ENCODE measurements at regions not wholly inside any gene's neighbourhood (a gene's known extent, or its start where the extent isn't known, plus 50 kb on each side); places are given as distances from the start of the nearest gene placed in this dataset.

DNA sequence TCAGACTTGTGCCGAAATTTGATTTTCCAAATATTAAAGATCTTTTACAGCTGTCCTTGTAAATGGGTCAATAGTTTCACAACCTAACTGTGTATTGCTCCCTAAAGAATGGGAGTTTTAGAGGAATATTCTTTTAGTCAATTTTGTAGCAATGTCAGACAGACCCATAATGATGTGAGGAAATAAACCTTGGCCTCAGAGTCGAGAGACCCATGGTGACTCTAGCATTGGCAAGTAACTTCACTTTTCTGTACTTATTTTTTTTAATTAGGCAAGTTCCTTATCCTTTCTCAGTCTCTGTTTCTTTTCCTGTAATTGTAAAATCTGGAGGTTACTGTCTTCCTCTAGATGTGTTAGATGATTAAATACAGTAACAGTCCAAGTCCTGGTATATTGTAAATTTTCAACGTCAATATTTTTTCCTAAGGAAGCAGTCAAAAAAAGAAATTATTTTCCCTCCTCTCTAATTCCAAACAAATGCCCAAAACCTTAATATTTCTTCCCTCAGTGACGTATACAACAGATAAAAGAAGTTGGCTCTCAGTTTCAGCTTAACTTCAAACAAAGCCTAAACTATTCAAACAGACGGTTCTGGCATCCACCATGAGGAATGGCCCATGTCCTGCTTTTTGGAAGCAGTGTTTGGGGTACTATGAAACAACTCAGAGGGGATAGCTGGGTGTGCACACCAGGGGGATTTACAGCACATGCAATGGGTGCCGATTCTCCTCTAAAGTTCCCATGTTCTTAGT, 466.7 kb downstream of the TNS1 start:
- Mint-ChIP-seq H3K4me3 (no peak overlapping the region), H3K36me3 (ENCODE audit: insufficient read depth) (no peaks in the 10 kb centered on the region), H3K27ac (ENCODE audit: low read depth) (no peak overlapping the region), H3K27me3 (peaks cover 21% of the 10 kb centered on the region), H3K9me3 (peaks cover 8% of the 10 kb centered on the region), H3K4me1 (no peaks in the 10 kb centered on the region)
- DNase-seq (ENCODE audit: low spot score in 2 of 2) (no peak), ATAC-seq (replicated peaks; ENCODE audit: extremely low read depth, poor library complexity, severe bottlenecking) (no peak)

DNA sequence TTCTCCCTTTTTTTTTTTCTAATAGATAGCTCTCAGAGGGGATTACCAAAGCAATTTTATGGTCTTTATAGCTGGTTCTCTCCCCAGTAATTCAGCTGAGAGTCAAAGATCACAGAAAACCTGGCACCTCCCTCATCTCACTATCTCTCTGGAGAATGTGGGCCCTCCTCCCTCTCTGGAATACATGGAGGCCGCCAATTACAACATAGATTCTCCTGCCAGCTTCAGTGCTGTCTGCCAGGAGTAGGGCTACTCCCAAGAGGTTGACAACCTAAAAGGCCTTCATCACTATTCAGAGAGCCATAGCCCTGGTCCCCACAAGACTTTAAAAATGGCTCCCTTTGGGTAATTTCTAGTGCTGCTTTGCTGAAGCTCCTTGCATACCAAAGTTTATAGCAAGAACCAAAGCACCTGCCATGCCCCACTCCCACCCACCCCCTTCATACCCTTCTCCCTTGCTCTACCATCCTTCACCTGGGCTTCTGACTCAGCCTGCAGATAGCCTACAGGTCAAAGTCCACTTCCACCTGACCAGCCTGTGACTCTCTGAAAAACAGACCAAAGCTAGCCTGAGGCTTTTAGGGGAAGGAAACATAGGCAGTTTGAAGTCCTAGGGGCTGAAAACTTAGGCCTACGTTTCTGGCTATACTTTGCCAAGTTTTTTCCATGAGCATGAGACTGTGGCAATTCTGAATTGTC, 472.3 kb downstream of the TNS1 start:
- DNase-seq (ENCODE audit: low spot score in 2 of 2) (no peak), ATAC-seq (replicated peaks; ENCODE audit: extremely low read depth, poor library complexity, severe bottlenecking) (no peak)
- Mint-ChIP-seq H3K4me1 (no peaks in the 10 kb centered on the region), H3K4me3 (no peak overlapping the region), H3K27me3 (peaks cover 12% of the 10 kb centered on the region), H3K9me3 (peaks cover 8% of the 10 kb centered on the region), H3K27ac (ENCODE audit: low read depth) (no peak overlapping the region), H3K36me3 (ENCODE audit: insufficient read depth) (no peaks in the 10 kb centered on the region)

DNA sequence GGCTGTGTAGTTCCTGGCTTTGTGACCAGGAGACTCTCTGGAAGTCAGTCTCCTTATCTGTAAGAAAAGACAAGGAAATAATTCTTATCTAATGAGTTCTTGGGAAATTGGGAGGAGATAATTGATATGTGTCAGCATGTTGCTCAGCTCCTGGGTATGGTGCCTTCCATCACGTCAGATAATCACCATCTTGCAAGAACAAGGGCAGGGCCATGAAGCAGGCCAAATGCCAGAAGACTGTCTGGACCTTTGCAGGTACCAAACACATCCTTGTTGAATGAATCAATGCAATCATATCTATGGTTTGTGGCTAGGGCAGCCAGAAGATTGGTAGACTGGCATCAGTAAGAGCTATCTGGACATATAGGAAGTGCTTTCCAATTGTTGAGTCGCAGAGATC, 473.5 kb downstream of the TNS1 start:
- Mint-ChIP-seq H3K4me3 (no peak overlapping the region), H3K27ac (ENCODE audit: low read depth) (no peak overlapping the region), H3K9me3 (peaks cover 8% of the 10 kb centered on the region), H3K27me3 (peaks cover 12% of the 10 kb centered on the region), H3K4me1 (no peaks in the 10 kb centered on the region), H3K36me3 (ENCODE audit: insufficient read depth) (no peaks in the 10 kb centered on the region)
- ATAC-seq (replicated peaks; ENCODE audit: extremely low read depth, poor library complexity, severe bottlenecking) = no peak
- no peak for DNase-seq (ENCODE audit: low spot score in 2 of 2)

DNA sequence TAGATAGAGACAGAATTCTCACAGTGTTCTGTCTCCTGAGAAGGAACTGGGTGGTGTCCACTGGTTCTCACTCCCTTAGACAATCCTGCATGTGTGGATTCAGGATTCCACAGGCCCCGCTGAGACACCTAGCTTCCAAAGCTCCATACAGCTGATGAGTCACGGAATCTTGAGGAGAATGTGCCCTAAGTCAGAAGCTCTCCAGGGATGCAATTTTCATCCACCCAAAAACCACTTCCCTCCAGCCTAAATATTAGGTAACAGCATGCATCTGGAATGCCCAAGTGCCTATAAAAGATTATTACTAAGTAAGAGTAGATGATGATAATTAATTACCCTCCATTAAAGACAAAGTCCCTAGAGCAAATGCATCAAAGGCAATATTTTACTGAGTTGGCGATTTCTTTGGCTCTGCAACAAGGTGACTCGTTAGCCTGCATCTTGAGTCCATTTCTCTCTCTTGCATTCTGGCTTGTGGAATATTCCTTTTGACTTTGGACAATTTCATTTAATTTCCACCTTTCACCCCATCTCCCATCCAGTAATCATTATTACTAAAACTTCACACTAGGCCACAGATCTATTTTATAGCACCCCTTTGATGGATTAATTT, 475.1 kb downstream of the TNS1 start:
- Mint-ChIP-seq H3K27ac (ENCODE audit: low read depth) (no peak overlapping the region), H3K27me3 (peaks cover 3% of the 10 kb centered on the region), H3K4me3 (no peak overlapping the region), H3K9me3 (peaks cover 2% of the 10 kb centered on the region), H3K36me3 (ENCODE audit: insufficient read depth) (no peaks in the 10 kb centered on the region), H3K4me1 (no peaks in the 10 kb centered on the region)
- DNase-seq (ENCODE audit: low spot score in 2 of 2) = no peak
- no peak for ATAC-seq (replicated peaks; ENCODE audit: extremely low read depth, poor library complexity, severe bottlenecking)

DNA sequence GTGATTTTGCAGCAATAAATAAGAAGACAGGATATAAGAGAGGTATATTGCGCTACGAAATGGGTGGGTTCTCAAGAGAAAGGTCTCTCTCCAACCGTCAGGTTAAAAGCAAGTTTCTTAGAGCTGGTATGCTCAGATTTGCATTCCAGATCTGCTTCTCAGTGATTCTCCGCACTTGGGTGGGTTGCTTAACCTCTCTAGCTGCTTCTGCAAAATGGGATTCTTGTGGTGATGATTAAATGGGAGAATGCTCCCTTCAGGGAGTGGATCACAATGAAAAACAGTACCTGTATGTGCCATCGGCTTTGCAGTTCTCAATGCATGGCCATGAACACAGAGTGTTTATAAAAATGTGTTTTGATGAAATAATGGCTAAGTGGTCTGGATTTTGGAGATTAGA, 477.7 kb downstream of the TNS1 start:
- H3K27ac Mint-ChIP-seq (ENCODE audit: low read depth) = no peak overlapping the region
- no peak overlapping the region for H3K4me3 Mint-ChIP-seq
- no peaks in the 10 kb centered on the region for H3K27me3 Mint-ChIP-seq
- DNase-seq (ENCODE audit: low spot score in 2 of 2) = no peak
- no peaks in the 10 kb centered on the region for H3K36me3 Mint-ChIP-seq (ENCODE audit: insufficient read depth)
- no peaks in the 10 kb centered on the region for H3K4me1 Mint-ChIP-seq
- no peaks in the 10 kb centered on the region for H3K9me3 Mint-ChIP-seq
- no peak for ATAC-seq (replicated peaks; ENCODE audit: extremely low read depth, poor library complexity, severe bottlenecking)

DNA sequence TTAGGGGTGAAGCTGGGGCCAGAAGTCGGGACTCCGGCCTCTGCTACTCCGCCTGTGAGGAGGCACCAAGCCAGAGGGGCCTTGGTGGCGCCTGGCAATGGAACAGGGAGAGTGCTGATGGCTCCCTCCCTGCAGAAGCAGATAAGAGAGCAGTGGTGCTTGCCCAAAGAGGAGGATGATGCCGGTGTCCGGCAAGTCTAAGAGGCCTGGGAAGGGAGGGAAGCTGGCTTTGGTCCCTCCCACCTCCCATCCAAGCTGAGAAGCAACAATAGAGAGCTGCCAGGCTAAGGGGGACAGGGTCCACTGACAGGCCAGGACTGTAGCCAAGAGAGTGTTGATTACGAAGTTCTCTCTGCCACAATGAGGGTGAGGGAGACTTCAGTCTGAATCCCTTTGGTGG, 479.5 kb downstream of the TNS1 start:
- no peaks in the 10 kb centered on the region for H3K36me3 Mint-ChIP-seq (ENCODE audit: insufficient read depth)
- H3K9me3 Mint-ChIP-seq = no peaks in the 10 kb centered on the region
- no peak for DNase-seq (ENCODE audit: low spot score in 2 of 2)
- no peak overlapping the region for H3K4me3 Mint-ChIP-seq
- no peak overlapping the region for H3K27ac Mint-ChIP-seq (ENCODE audit: low read depth)
- H3K4me1 Mint-ChIP-seq = no peaks in the 10 kb centered on the region
- ATAC-seq (replicated peaks; ENCODE audit: extremely low read depth, poor library complexity, severe bottlenecking) = no peak
- H3K27me3 Mint-ChIP-seq = no peaks in the 10 kb centered on the region

DNA sequence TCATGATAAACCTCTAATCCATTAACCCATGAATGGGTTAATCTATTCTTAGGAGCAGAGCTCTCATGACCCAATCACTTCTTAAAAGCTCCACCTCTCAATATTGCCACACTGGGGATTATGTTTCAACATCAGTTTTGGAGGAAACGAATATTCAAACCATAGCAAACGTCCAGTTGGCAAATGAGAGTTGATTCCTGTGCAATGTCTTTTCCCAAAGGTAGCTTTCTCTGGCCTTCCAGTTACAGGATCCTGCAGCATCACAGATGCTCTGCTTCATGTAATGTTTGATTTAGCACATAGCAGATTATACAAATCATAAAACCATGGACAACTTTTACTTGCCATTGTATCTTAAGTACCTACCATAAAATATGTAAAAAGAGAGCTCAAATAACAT, 481.0 kb downstream of the TNS1 start:
- Mint-ChIP-seq H3K4me1 (no peaks in the 10 kb centered on the region), H3K36me3 (ENCODE audit: insufficient read depth) (no peaks in the 10 kb centered on the region), H3K27me3 (no peaks in the 10 kb centered on the region), H3K9me3 (no peaks in the 10 kb centered on the region), H3K4me3 (no peak overlapping the region), H3K27ac (ENCODE audit: low read depth) (no peak overlapping the region)
- DNase-seq (ENCODE audit: low spot score in 2 of 2) (no peak), ATAC-seq (replicated peaks; ENCODE audit: extremely low read depth, poor library complexity, severe bottlenecking) (no peak)

DNA sequence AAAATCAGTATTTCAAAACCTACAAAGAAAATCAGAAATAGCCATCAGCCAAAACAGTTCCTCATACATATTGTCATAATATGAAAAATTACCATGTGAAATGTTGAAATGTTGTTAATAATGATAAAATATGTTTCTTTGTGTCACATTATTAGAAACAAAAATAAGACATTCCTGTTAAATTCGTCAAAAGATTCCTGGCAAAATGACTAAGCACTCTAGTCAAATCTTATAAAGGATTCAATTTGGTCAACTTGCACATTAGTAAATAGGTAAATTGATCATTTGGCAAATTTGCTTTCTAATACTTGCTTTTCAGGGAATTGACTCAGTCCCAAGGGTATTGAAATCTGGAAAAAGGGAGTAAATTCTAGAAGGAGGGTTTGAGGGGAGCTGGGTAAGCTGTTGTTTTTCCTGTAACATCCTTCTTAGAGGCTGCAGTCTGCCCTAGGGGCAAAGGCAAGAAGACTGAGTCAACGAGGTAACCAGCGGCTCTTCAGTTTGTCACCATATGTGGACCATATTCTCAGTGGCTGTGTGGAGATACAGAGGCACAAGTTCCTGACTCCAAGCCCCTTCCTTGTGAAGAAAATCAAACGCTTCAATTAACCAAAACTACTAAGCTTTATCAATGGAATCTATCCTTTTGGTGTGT, 482.3 kb downstream of the TNS1 start:
- H3K36me3 Mint-ChIP-seq (ENCODE audit: insufficient read depth) = no peaks in the 10 kb centered on the region
- ATAC-seq (replicated peaks; ENCODE audit: extremely low read depth, poor library complexity, severe bottlenecking) = no peak
- no peak overlapping the region for H3K27ac Mint-ChIP-seq (ENCODE audit: low read depth)
- H3K9me3 Mint-ChIP-seq = no peaks in the 10 kb centered on the region
- no peak overlapping the region for H3K4me3 Mint-ChIP-seq
- H3K4me1 Mint-ChIP-seq = no peaks in the 10 kb centered on the region
- no peak for DNase-seq (ENCODE audit: low spot score in 2 of 2)
- no peaks in the 10 kb centered on the region for H3K27me3 Mint-ChIP-seq

DNA sequence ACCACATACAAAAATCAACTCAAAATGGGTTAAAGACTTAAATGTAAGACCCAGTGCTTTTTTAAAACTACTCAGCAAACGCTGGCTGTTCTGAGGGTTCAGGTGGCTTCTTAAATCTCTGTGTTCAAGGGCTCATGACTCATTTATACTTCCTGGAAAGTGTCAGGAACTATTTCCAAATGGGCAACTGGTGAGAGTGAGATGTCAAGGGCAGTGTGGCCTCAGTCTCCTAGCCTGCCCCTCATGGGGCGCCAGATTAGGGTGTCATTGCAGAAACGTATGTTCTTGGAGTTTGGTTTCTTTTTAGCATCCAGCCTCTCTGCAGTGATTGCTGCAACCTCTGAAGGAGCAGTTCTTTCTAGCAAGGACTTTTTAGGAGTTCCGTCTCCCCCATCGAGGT, 485.4 kb downstream of the TNS1 start:
- DNase-seq (ENCODE audit: low spot score in 2 of 2) (no peak), ATAC-seq (replicated peaks; ENCODE audit: extremely low read depth, poor library complexity, severe bottlenecking) (no peak)
- no peaks in the 10 kb centered on the region for H3K36me3 Mint-ChIP-seq (ENCODE audit: insufficient read depth)
- no peaks in the 10 kb centered on the region for H3K4me1 Mint-ChIP-seq
- no peaks in the 10 kb centered on the region for H3K9me3 Mint-ChIP-seq
- H3K4me3 Mint-ChIP-seq = no peak overlapping the region
- H3K27ac Mint-ChIP-seq (ENCODE audit: low read depth) = no peak overlapping the region
- H3K27me3 Mint-ChIP-seq = no peaks in the 10 kb centered on the region

DNA sequence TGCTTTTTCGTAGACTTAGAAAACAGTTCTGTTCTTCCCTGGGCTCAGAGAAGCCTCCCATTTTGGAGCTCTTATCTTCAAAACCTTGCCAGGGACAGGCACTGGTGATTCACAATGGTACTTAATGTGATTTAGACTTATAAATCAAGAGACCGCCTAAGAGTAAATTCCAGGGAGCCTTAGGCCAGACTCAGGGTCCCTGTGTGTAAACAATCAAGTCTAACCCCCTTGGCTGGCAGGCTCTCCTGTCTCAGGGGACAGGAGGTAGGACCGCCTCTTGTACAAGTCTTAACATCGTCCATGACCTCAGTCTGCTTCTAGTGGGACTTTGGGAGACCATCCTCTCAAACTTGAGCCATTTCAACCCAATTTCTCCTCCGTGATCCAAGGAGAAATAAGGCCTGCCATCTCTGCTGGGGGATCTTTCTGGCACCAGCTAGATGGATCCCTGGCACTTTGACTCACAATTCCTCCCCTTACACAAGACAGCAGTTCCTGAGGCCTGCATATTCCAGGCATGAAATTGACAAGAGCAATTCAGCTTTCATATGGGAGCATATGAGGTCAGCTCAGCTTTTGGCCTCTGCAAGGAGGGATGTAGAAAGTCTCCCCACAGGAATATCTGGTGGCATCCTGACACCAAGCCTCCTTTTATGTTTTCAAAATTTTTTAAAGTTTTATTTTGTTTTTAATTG, 487.0 kb downstream of the TNS1 start:
- no peaks in the 10 kb centered on the region for H3K36me3 Mint-ChIP-seq (ENCODE audit: insufficient read depth)
- no peaks in the 10 kb centered on the region for H3K4me1 Mint-ChIP-seq
- no peaks in the 10 kb centered on the region for H3K9me3 Mint-ChIP-seq
- DNase-seq (ENCODE audit: low spot score in 2 of 2) (no peak), ATAC-seq (replicated peaks; ENCODE audit: extremely low read depth, poor library complexity, severe bottlenecking) (no peak)
- H3K27me3 Mint-ChIP-seq = peaks cover 10% of the 10 kb centered on the region
- no peak overlapping the region for H3K27ac Mint-ChIP-seq (ENCODE audit: low read depth)
- no peak overlapping the region for H3K4me3 Mint-ChIP-seq

DNA sequence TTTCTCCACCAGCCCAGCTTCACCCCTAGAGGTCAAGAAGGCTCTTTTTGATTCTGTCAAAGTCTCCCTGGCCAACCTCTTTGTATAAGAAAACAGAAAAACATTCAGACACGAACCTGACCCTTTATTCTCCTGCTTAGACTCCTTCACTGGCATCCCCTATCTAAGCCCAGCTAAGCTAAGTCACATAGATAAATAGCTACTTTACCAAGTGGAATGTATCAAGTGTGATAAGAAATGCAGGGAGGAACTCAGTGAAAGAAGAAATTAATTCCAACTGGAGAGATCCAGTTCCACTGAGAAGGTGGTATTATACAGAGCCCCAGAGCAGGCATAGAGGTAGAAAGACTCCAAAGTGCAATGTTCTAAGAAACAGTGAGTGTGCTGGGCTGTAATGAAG, 489.5 kb downstream of the TNS1 start:
- no peaks in the 10 kb centered on the region for H3K36me3 Mint-ChIP-seq (ENCODE audit: insufficient read depth)
- DNase-seq (ENCODE audit: low spot score in 2 of 2) (no peak), ATAC-seq (replicated peaks; ENCODE audit: extremely low read depth, poor library complexity, severe bottlenecking) (no peak)
- no peaks in the 10 kb centered on the region for H3K4me1 Mint-ChIP-seq
- H3K9me3 Mint-ChIP-seq = no peaks in the 10 kb centered on the region
- peaks cover 20% of the 10 kb centered on the region for H3K27me3 Mint-ChIP-seq
- H3K4me3 Mint-ChIP-seq = no peak overlapping the region
- no peak overlapping the region for H3K27ac Mint-ChIP-seq (ENCODE audit: low read depth)

DNA sequence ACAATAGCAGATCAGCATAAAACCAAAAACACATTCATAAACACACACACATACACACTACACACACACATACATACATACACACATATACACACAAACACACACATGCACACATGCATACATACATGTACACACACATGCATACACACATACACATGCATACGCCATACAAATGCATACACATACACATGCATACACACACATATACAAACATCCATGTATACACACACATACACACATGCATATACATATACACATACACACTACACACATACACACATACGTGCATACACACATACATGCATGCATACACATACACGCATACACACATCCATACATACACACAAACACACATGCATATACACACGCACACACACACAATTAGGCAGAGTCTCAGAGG, 490.1 kb downstream of the TNS1 start:
- no peak overlapping the region for H3K4me3 Mint-ChIP-seq
- peaks cover 20% of the 10 kb centered on the region for H3K27me3 Mint-ChIP-seq
- H3K4me1 Mint-ChIP-seq = no peaks in the 10 kb centered on the region
- no peaks in the 10 kb centered on the region for H3K9me3 Mint-ChIP-seq
- H3K36me3 Mint-ChIP-seq (ENCODE audit: insufficient read depth) = no peaks in the 10 kb centered on the region
- ATAC-seq (replicated peaks; ENCODE audit: extremely low read depth, poor library complexity, severe bottlenecking) = no peak
- no peak for DNase-seq (ENCODE audit: low spot score in 2 of 2)
- no peak overlapping the region for H3K27ac Mint-ChIP-seq (ENCODE audit: low read depth)
